Activated naive CD8-positive, alpha-beta T cell treated with anti-CD3 and anti-CD28 coated beads, Interleukin-2, amount 10 ng/mL, durations not matched to agents 7 days and 5 days (primary cell): ENCODE measurements at regions not wholly inside any gene's neighbourhood (a gene's known extent, or its start where the extent isn't known, plus 50 kb on each side); places are given as distances from the start of the nearest gene placed in this dataset.
"Not testable (repeated sequence)": the region's sequence is repeated elsewhere in the genome, so short reads cannot be mapped to it uniquely, and the experiment has no call there.

Experiments
- ATAC-seq: fragments of 150-1000 bp; cut with Tn5 transposase; one replicate; pipeline ENCODE4 v1.10.0; 2021; ENCODE audit warnings: low read depth, moderate library complexity
- POLR2A ChIA-PET: fragments of 350-600 bp; sonication (Branson Sonifier 250); formaldehyde crosslinking; loops from one replicate; lab custom pipeline; 2021; ENCODE audit warnings: antibody characterized with exemption; lab: Charles Lee
- DNase-seq: peaks from one replicate; pipeline ENCODE4 v3.0.0; 2021
- H3K27ac Mint-ChIP-seq: one replicate; pipeline ENCODE4 v1.8.0; 2022; ENCODE audit warnings: mild to moderate bottlenecking, mixed read lengths
- H3K27me3 Mint-ChIP-seq: one replicate; pipeline ENCODE4 v1.8.0; 2022; ENCODE audit warnings: mild to moderate bottlenecking, moderate library complexity, mixed read lengths
- H3K36me3 Mint-ChIP-seq: one replicate; pipeline ENCODE4 v1.8.0; 2021; ENCODE audit warnings: mild to moderate bottlenecking, mixed read lengths
- H3K4me1 Mint-ChIP-seq: one replicate; pipeline ENCODE4 v1.8.0; 2021; ENCODE audit warnings: mixed read lengths
- H3K4me3 Mint-ChIP-seq: one replicate; pipeline ENCODE4 v1.8.0; 2022; ENCODE audit warnings: mild to moderate bottlenecking, moderate library complexity, mixed read lengths
- H3K9me3 Mint-ChIP-seq: one replicate; pipeline ENCODE4 v1.8.0; 2021; ENCODE audit warnings: mixed read lengths

DNA sequence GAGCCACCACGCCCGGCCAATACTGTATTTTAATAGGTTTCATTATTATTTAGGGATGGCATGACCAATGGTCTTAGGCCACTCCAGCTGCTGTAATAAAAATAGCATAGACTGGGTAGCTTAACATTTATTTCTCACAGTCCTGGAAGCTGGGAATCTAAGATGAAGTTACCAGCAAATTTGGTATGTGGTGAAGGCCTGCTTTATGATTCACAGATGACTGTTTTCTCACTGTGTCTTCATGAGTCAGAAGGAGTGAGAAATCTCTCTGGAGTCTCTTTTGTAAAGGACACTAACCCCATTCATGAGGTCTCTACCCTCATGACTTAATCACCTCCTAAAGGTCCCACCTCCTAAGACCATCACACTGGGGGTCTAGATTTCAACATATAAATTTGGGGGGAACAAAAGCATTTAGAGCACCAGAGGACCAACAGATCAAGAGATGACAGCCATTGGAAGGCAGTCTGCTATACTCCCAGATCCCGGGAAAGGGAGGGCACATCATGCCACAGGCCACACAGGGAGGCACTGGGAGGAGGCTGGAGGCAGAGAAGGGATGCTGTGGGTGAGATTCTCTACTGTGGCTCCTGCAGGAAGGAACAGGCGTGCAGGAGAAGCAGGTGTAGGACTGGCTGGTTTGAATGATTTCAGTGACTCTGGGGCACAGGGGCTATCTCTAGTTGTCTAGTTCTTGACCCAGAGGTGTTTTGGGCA lies 335.8 kb upstream of the SFRP2 start:
- no peaks in the 10 kb centered on the region for H3K36me3 Mint-ChIP-seq
- H3K27ac Mint-ChIP-seq, result no peak overlapping the region
- DNase-seq (no peak), ATAC-seq (no peak)
- no peak overlapping the region for H3K4me3 Mint-ChIP-seq
- H3K9me3 Mint-ChIP-seq, result no peaks in the 10 kb centered on the region
- peaks cover 1% of the 10 kb centered on the region for H3K4me1 Mint-ChIP-seq
- POLR2A ChIA-PET, result no interaction called here
- H3K27me3 Mint-ChIP-seq, result peaks cover 2% of the 10 kb centered on the region

- Mint-ChIP-seq H3K36me3 (no peaks in the 10 kb centered on the region), H3K9me3 (no peaks in the 10 kb centered on the region), H3K4me3 (no peak overlapping the region), H3K27ac (no peak overlapping the region), H3K27me3 (no peaks in the 10 kb centered on the region), H3K4me1 (peaks cover 1% of the 10 kb centered on the region)
- DNase-seq, result no peak
- POLR2A ChIA-PET, result no interaction called here
- no peak for ATAC-seq
Measured at GRCh38 chr4:154123897-154124296, 335.0 kb upstream of the SFRP2 start.

- POLR2A ChIA-PET, result no interaction called here
- DNase-seq (no peak), ATAC-seq (no peak)
- no peak overlapping the region for H3K27ac Mint-ChIP-seq
- no peak overlapping the region for H3K4me3 Mint-ChIP-seq
- no peaks in the 10 kb centered on the region for H3K9me3 Mint-ChIP-seq
- peaks cover 3% of the 10 kb centered on the region for H3K27me3 Mint-ChIP-seq
- H3K4me1 Mint-ChIP-seq, result no peaks in the 10 kb centered on the region
- no peaks in the 10 kb centered on the region for H3K36me3 Mint-ChIP-seq
Measured at GRCh38 chr4:154120690-154121345, 331.9 kb upstream of the SFRP2 start.

- POLR2A ChIA-PET, result no interaction called here
- no peak overlapping the region for H3K4me3 Mint-ChIP-seq
Measured at GRCh38 chr4:154120006-154120676, 331.3 kb upstream of the SFRP2 start.

GRCh38 chr4:154119317-154119716 lies 330.4 kb upstream of the SFRP2 start:
- POLR2A ChIA-PET, result no interaction called here
- Mint-ChIP-seq H3K9me3 (no peaks in the 10 kb centered on the region), H3K4me3 (no peak overlapping the region), H3K27me3 (peaks cover 3% of the 10 kb centered on the region), H3K36me3 (no peaks in the 10 kb centered on the region), H3K27ac (no peak overlapping the region), H3K4me1 (no peaks in the 10 kb centered on the region)
- DNase-seq (no peak), ATAC-seq (no peak)

More at GRCh38 chr4:154120006-154120676, 331.3 kb upstream of the SFRP2 start:
- Mint-ChIP-seq H3K27me3 (peaks cover 3% of the 10 kb centered on the region), H3K36me3 (no peaks in the 10 kb centered on the region), H3K4me1 (no peaks in the 10 kb centered on the region), H3K9me3 (no peaks in the 10 kb centered on the region), H3K27ac (no peak overlapping the region)
- no peak for ATAC-seq
- no peak for DNase-seq

DNA sequence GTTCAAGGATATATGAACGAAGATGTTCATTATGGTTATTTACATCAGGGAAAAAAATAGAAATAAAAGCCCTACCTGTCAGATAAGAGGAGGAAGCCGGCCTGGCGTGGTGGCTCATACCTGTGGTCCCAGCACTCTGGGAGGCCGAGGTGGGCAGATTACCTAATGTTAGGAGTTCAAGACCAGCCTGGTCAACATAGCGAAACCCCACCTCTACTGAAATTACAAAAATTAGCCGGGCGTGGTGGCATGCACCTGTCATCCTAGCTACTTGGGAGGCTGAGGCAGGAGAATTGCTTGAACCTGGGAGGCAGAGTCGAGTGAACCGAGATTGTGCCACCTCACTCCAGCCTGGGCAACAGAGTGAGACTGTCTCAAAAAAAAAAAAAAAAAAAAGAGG lies 328.8 kb upstream of the SFRP2 start:
- DNase-seq, H3K9me3 Mint-ChIP-seq, ATAC-seq, H3K4me3 Mint-ChIP-seq, H3K27me3 Mint-ChIP-seq, POLR2A ChIA-PET, H3K4me1 Mint-ChIP-seq, H3K27ac Mint-ChIP-seq, H3K36me3 Mint-ChIP-seq: not testable (repeated sequence)

- ATAC-seq, result no peak
- Mint-ChIP-seq H3K9me3 (peaks cover 3% of the 10 kb centered on the region), H3K27ac (no peak overlapping the region), H3K4me3 (no peak overlapping the region), H3K27me3 (peaks cover 2% of the 10 kb centered on the region), H3K4me1 (no peaks in the 10 kb centered on the region), H3K36me3 (no peaks in the 10 kb centered on the region)
- POLR2A ChIA-PET, result no interaction called here
- DNase-seq, result no peak
Measured at GRCh38 chr4:154107337-154107736, 318.5 kb upstream of the SFRP2 start.

GRCh38 chr4:154088741-154089140 lies 299.9 kb upstream of the SFRP2 start:
- Mint-ChIP-seq H3K9me3 (no peaks in the 10 kb centered on the region), H3K36me3 (no peaks in the 10 kb centered on the region), H3K4me1 (no peaks in the 10 kb centered on the region), H3K27me3 (peaks cover 19% of the 10 kb centered on the region), H3K4me3 (no peak overlapping the region), H3K27ac (no peak overlapping the region)
- DNase-seq (no peak), ATAC-seq (no peak)
- POLR2A ChIA-PET, result no interaction called here

GRCh38 chr4:154086247-154086646 lies 297.4 kb upstream of the SFRP2 start:
- Mint-ChIP-seq H3K4me1 (no peaks in the 10 kb centered on the region), H3K9me3 (no peaks in the 10 kb centered on the region), H3K27me3 (peaks cover 16% of the 10 kb centered on the region), H3K4me3 (no peak overlapping the region), H3K36me3 (no peaks in the 10 kb centered on the region), H3K27ac (no peak overlapping the region)
- POLR2A ChIA-PET, result no interaction called here
- DNase-seq (no peak), ATAC-seq (no peak)

- H3K4me1 Mint-ChIP-seq, result no peaks in the 10 kb centered on the region
- no peaks in the 10 kb centered on the region for H3K9me3 Mint-ChIP-seq
- ATAC-seq (no peak), DNase-seq (no peak)
- no peak overlapping the region for H3K27ac Mint-ChIP-seq
- H3K4me3 Mint-ChIP-seq, result no peak overlapping the region
- peaks cover 15% of the 10 kb centered on the region for H3K27me3 Mint-ChIP-seq
- no peaks in the 10 kb centered on the region for H3K36me3 Mint-ChIP-seq
- POLR2A ChIA-PET, result no interaction called here
Measured at GRCh38 chr4:154084864-154085263, 296.0 kb upstream of the SFRP2 start.

DNA sequence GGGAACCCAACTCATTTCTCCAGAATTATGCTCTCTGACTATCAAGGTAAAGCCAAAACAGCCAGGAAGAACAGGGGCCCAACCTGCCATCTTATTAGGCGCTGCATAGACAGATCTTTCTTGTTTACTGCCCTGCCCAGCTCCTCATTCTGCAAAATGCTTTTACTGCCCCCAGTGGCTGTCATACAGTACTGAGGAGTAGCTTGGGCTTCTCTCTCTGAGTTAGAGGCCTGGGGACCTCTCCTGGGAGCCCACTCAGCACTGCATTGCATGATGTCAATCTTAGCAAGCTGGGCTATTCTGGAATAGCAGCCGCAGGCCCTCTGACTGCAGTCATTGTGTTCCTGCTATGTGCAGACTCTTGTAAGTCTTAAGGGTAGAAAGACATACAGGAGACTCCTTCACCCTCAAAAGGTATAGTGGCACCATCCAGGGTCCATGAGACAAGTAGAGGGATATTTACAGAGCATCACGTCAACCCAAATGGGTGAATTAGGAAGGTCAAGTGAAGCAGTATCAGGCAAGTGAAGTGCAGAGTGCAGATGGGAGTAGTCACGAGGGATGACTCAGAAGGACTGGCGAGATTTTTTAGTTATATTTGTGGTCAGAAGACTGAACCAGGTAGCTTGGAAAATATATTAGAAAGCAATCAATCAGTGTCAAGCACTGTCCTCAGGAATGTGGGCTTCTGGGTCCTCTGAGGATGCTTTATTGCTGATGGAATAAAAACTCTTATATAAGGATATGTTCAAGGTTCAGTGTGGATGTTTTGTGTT lies 294.1 kb upstream of the SFRP2 start:
- H3K4me1 Mint-ChIP-seq, result no peaks in the 10 kb centered on the region
- H3K27ac Mint-ChIP-seq, result no peak overlapping the region
- H3K27me3 Mint-ChIP-seq, result peaks cover 8% of the 10 kb centered on the region
- ATAC-seq (no peak), DNase-seq (no peak)
- POLR2A ChIA-PET, result no interaction called here
- no peaks in the 10 kb centered on the region for H3K9me3 Mint-ChIP-seq
- no peak overlapping the region for H3K4me3 Mint-ChIP-seq
- H3K36me3 Mint-ChIP-seq, result no peaks in the 10 kb centered on the region

DNA sequence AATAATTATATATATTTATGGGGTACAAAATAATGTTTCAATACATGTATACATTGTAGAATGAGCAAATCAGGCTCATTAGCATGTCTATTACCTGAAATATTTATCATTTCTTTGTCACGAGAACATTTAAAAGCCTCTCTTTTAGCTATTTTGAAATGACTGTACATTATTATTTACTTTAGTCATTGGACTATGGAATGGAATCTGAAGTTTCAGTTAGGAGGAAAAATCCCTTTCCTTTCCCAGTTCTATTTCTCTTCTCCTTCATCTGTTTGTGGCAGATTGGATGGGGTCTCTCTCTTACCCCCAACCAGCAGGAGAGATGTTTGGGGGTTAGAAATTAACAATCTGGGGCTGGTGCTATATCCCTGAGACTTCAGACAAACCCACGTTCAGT lies 292.5 kb upstream of the SFRP2 start:
- Mint-ChIP-seq H3K27ac (no peak overlapping the region), H3K4me3 (no peak overlapping the region), H3K27me3 (peaks cover 8% of the 10 kb centered on the region), H3K9me3 (no peaks in the 10 kb centered on the region), H3K36me3 (no peaks in the 10 kb centered on the region), H3K4me1 (no peaks in the 10 kb centered on the region)
- ATAC-seq (no peak), DNase-seq (no peak)
- POLR2A ChIA-PET, result no interaction called here

DNA sequence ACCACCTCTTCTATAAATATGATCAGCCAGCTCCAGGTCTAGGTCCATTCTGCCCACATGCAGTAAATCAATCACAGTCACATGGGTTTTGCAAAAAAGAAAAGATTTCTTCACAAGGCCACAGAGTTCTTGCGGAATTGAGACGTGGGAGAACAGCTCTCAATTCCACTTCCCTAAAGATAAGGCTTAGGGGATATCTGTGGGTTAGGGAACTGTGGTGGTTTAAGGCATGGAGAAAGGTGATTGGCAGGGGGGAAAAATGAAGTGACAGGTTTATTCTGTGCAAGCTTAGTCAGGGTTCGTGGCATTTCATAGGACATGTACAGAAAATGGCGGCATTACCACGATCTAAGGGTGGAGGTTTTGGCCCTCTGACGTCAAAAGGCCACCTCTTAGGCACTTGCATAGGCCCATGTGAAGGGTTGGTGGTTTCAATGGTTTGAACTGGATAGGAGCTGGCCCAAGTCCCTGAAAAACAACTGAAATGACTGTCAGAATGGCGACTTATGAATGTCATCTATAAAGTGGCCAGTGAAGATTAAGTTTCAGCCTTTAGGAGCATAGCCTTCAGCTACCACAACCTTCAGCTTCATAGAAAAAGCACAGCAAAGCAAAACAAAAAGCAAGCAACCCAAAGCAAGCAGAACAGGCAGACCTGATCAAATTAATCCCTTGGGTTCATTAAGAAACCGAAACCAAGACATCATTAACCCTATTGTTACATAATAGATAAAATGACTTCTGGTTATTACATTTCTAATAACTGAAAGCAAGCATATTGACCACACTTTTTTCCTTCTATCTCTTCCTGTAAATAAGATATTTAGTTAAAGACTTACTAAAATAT lies 289.8 kb upstream of the SFRP2 start:
- Mint-ChIP-seq H3K4me1 (no peaks in the 10 kb centered on the region), H3K27ac (no peak overlapping the region), H3K9me3 (no peaks in the 10 kb centered on the region), H3K4me3 (no peak overlapping the region), H3K36me3 (no peaks in the 10 kb centered on the region), H3K27me3 (no peaks in the 10 kb centered on the region)
- no peak for DNase-seq
- POLR2A ChIA-PET, result no interaction called here
- ATAC-seq, result no peak
